PC-9 (cell line): ENCODE measurements at regions not wholly inside any gene's neighbourhood (a gene's known extent, or its start where the extent isn't known, plus 50 kb on each side); places are given as distances from the start of the nearest gene placed in this dataset.

Source experiments
- BruUV-seq: library from RNA; stranded (reverse); fragments of 400-500 nt; replicated peaks from 2 replicates; lab custom pipeline; 2021; lab: Mats Ljungman, UMichigan
- CTCF ChIA-PET: fragments of 300-600 bp; sonication (Branson Sonifier 250); formaldehyde crosslinking; loops from one replicate; lab custom pipeline; 2022; ENCODE audit warnings: antibody characterized with exemption; lab: Charles Lee
- POLR2A ChIA-PET: fragments of 300-600 bp; sonication (Branson Sonifier 250); formaldehyde crosslinking; loops from one replicate; lab custom pipeline; 2022; ENCODE audit warnings: antibody characterized with exemption; ENCODE audit not compliant: unreplicated experiment; lab: Charles Lee
- DNase-seq, 2 experiments: peaks; one replicate each; pipeline versions ENCODE4 v3.0.0 to v3.0.0-alpha.2; 2015 to 2022; ENCODE audit warnings: mixed read lengths in 1 of 2
- H2AFZ ChIP-seq: fragments of 200-600 bp; sonication (generic); 2 replicates; pipeline ENCODE4 v1.8.1; 2017; ENCODE audit warnings: antibody characterized with exemption
- H3F3A ChIP-seq: fragments of 200-600 bp; sonication (generic); 2 replicates; pipeline ENCODE4 v1.8.1; 2017; ENCODE audit warnings: antibody characterized with exemption, mild to moderate bottlenecking, low read depth; ENCODE audit not compliant: insufficient read depth
- H3K27ac ChIP-seq: fragments of 200-600 bp; sonication (generic); 2 replicates; pipeline ENCODE4 v1.6.1; 2016; ENCODE audit warnings: mixed run types
- H3K27me3 ChIP-seq: fragments of 200-600 bp; sonication (generic); 2 replicates; pipeline ENCODE4 v1.6.1; 2016; ENCODE audit warnings: low read depth, mixed run types; ENCODE audit not compliant: insufficient read depth
- H3K36me3 ChIP-seq: fragments of 200-600 bp; sonication (generic); 2 replicates; pipeline ENCODE4 v1.6.1; 2016; ENCODE audit warnings: low read depth, mixed run types
- H3K4me1 ChIP-seq: fragments of 200-600 bp; sonication (generic); replicated peaks from 2 replicates; pipeline ENCODE4 v1.6.1; 2016; ENCODE audit warnings: mixed run types; ENCODE audit not compliant: insufficient read depth
- H3K4me2 ChIP-seq: fragments of 200-600 bp; sonication (generic); 2 replicates; pipeline ENCODE4 v1.6.1; 2017; ENCODE audit warnings: mixed run types
- H3K4me3 ChIP-seq: fragments of 200-600 bp; sonication (generic); 2 replicates; pipeline ENCODE4 v1.6.1; 2016; ENCODE audit warnings: mixed run types
- H3K79me2 ChIP-seq: fragments of 200-600 bp; sonication (generic); 2 replicates; pipeline ENCODE4 v1.6.1; 2017; ENCODE audit warnings: low read depth, mixed run types
- H3K9me2 ChIP-seq: fragments of 200-600 bp; sonication (generic); 2 replicates; pipeline ENCODE4 v1.8.1; 2017; ENCODE audit warnings: mild to moderate bottlenecking; ENCODE audit not compliant: insufficient read depth
- H3K9me3 ChIP-seq: fragments of 200-600 bp; sonication (generic); 2 replicates; pipeline ENCODE4 v1.8.1; 2016; ENCODE audit warnings: low read depth; ENCODE audit not compliant: insufficient read depth
- H4K20me1 ChIP-seq: fragments of 200-600 bp; sonication (generic); 2 replicates; pipeline ENCODE4 v1.8.1; 2017; ENCODE audit not compliant: insufficient read depth
- CTCF ChIP-seq: fragments of 200-600 bp; sonication (generic); conservative IDR thresholded peaks from 2 replicates; pipeline ENCODE4 v1.6.1; 2017; ENCODE audit warnings: mixed run types, antibody characterized with exemption, mild to moderate bottlenecking, moderate library complexity
- EZH2 ChIP-seq: fragments of 200-600 bp; sonication (generic); IDR thresholded peaks from 2 replicates; pipeline ENCODE4 v1.8.0; 2017; ENCODE audit warnings: antibody characterized with exemption, low read depth
- intact Hi-C: fragments of 100-400 bp; cut with micrococcal nuclease; formaldehyde crosslinking; loops from one replicate; pipeline ENCODE4 v1.10.0; 2022; ENCODE audit not compliant: unreplicated experiment

- BruUV-seq, result no TSS peak
Measured at GRCh38 chr9:18173923-18174322, 300.0 kb upstream of the ADAMTSL1 start.

GRCh38 chr9:18182636-18183035, 291.3 kb upstream of the ADAMTSL1 start:
- Histone ChIP-seq H3K79me2 (no peaks in the 10 kb centered on the region), H4K20me1 (no peaks in the 10 kb centered on the region), H3K36me3 (no peaks in the 10 kb centered on the region), H3K27ac (no peak overlapping the region), H3K4me1 (no peaks in the 10 kb centered on the region), H3K4me3 (no peak overlapping the region), H3F3A (no peaks in the 10 kb centered on the region), H2AFZ (no peak overlapping the region), H3K9me2 (no peaks in the 10 kb centered on the region), H3K4me2 (no peak overlapping the region), H3K27me3 (peaks cover 3% of the 10 kb centered on the region; the same call in 1 of the 2 replicates), H3K9me3 (no peaks in the 10 kb centered on the region)
- TF ChIP-seq EZH2, result no peak
- TF ChIP-seq CTCF, result no peak
- DNase-seq, result no peak
- POLR2A ChIA-PET, result no interaction called here
- CTCF ChIA-PET, result no interaction called here
- intact Hi-C loops, result no loop called here
- no TSS peak for BruUV-seq

More at GRCh38 chr9:18173923-18174322, 300.0 kb upstream of the ADAMTSL1 start:
- Histone ChIP-seq H3K36me3 (no peaks in the 10 kb centered on the region), H3K9me3 (no peaks in the 10 kb centered on the region), H3K9me2 (no peaks in the 10 kb centered on the region), H3K27me3 (peaks cover 18% of the 10 kb centered on the region), H3K4me3 (no peak overlapping the region), H3K27ac (no peak overlapping the region), H3K79me2 (no peaks in the 10 kb centered on the region), H3K4me2 (no peak overlapping the region), H2AFZ (no peak overlapping the region), H3K4me1 (no peaks in the 10 kb centered on the region), H3F3A (no peaks in the 10 kb centered on the region), H4K20me1 (no peaks in the 10 kb centered on the region)
- POLR2A ChIA-PET, result no interaction called here
- CTCF ChIA-PET, result no interaction called here
- no peak for TF ChIP-seq EZH2
- 0 out of 2 replicates have a peak, but pooled peaks have one; percentile 12 for TF ChIP-seq CTCF
- DNase-seq, result no peak
- intact Hi-C loops, result no loop called here

- no TSS peak for BruUV-seq
- intact Hi-C loops, result no loop called here
- Histone ChIP-seq H3F3A (no peaks in the 10 kb centered on the region), H3K9me3 (no peaks in the 10 kb centered on the region), H2AFZ (no peak overlapping the region), H3K4me3 (no peak overlapping the region), H3K27ac (no peak overlapping the region), H3K27me3 (no peaks in the 10 kb centered on the region), H3K36me3 (no peaks in the 10 kb centered on the region), H3K4me2 (no peak overlapping the region), H3K4me1 (no peaks in the 10 kb centered on the region), H3K79me2 (no peaks in the 10 kb centered on the region), H4K20me1 (no peaks in the 10 kb centered on the region), H3K9me2 (no peaks in the 10 kb centered on the region)
- ChIA-PET POLR2A (no interaction called here), CTCF (no interaction called here)
- no peak for TF ChIP-seq CTCF
- DNase-seq, result no peak
Measured at GRCh38 chr9:18183974-18184373, 290.0 kb upstream of the ADAMTSL1 start.
